ENCODE measurements at regions not wholly inside any gene's neighbourhood (a gene's known extent, or its start where the extent isn't known, plus 50 kb on each side); places are given as distances from the start of the nearest gene placed in this dataset.

DNA sequence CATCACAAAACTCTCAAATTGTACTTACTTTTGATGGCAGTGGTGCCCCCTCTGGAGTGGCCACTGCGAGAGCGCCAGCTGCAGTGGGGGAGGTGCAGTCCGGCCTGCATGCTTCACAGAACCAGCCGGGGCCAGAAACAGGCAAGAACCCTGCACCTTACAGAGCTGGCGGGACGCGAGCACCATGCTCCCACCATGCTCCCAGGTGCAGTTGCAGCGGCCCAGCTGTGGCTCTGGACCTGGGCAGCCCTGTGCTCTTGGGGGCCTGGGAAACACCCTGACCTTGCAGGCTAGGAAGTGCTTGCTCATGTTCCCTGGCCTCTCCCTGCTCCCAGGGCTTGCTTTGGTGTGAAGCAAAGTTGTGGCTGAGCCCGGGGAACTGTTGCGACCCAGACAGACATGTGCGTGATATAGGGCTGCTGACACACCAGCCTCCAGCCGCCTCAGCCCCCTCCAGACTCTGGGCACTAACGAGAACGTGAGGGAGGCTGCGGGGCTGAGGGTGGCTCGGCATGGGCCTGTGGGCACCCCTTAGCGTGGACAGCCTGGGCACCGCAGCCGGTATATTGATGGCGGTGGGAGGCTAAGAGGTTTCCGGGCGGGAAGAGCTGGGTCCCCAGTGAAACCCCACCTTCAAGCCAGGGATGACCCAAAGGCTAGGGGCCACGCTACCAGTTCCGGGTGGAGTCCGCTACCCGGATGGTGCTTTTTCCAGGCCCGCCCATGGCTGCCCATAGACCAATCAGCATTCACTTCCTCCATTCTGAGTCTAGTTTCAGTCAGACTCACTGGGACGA, 1809.9 kb upstream of the ACO1 start:
- TF ChIP-seq CTCF (conservative IDR thresholded peaks at IDR 0.05; ENCODE audit: low read length), result no peak
- TF ChIP-seq EZH2phosphoT487 (IDR thresholded peaks at IDR 0.05; ENCODE audit: borderline replicate concordance), result no peak

Measured in Loucy (cell line).